BJ (cell line): ENCODE measurements at regions not wholly inside any gene's neighbourhood (a gene's known extent, or its start where the extent isn't known, plus 50 kb on each side); places are given as distances from the start of the nearest gene placed in this dataset.

Source experiments
- CTCF ChIA-PET: fragments of 350-600 bp; formaldehyde crosslinking; extraction: SDS; loops from one replicate; lab custom pipeline; 2021; ENCODE audit warnings: antibody characterized with exemption, inconsistent platforms; lab: Yijun Ruan, JAX
- POLR2A ChIA-PET: fragments of 300-600 bp; sonication (Branson Sonifier 250); formaldehyde crosslinking; extraction: SDS; loops from one replicate; lab custom pipeline; 2021; ENCODE audit warnings: antibody characterized with exemption; lab: Charles Lee
- DNase-seq: peaks from one replicate; pipeline ENCODE4 v3.0.0-alpha.2; 2011; ENCODE audit warnings: low read depth
- H3K27me3 ChIP-seq: 2 replicates; pipeline ENCODE4 v1.6.0; 2011; ENCODE audit warnings: low read length; ENCODE audit not compliant: control insufficient read depth, insufficient read depth
- H3K36me3 ChIP-seq: 2 replicates; pipeline ENCODE4 v1.5.1; 2011; ENCODE audit warnings: low read length; ENCODE audit not compliant: control insufficient read depth, insufficient read depth
- H3K4me3 ChIP-seq: 2 replicates; pipeline ENCODE4 v1.5.1; 2011; ENCODE audit warnings: low read depth, mild to moderate bottlenecking, control low read depth, low read length
- CTCF ChIP-seq: IDR thresholded peaks from 2 replicates; pipeline ENCODE4 v1.5.1; 2011; ENCODE audit warnings: low read depth, mild to moderate bottlenecking, control low read depth, inconsistent platforms, low read length, moderate library complexity; ENCODE audit not compliant: insufficient read depth

- no peak for DNase-seq
- H3K27me3 ChIP-seq, result no peaks in the 10 kb centered on the region
- no peak for TF ChIP-seq CTCF
- H3K36me3 ChIP-seq, result no peaks in the 10 kb centered on the region
- H3K4me3 ChIP-seq, result no peak overlapping the region
- CTCF ChIA-PET, result no interaction called here
- POLR2A ChIA-PET, result no interaction called here
These were observed 50.5 kb upstream of the FOXP2 start for GRCh38 chr7:114364151-114364550.

GRCh38 chr7:114363292-114363691, 51.3 kb upstream of the FOXP2 start:
- ChIA-PET POLR2A (no interaction called here), CTCF (no interaction called here)
- TF ChIP-seq CTCF, result no peak
- no peaks in the 10 kb centered on the region for H3K27me3 ChIP-seq
- no peak overlapping the region for H3K4me3 ChIP-seq
- DNase-seq, result no peak
- no peaks in the 10 kb centered on the region for H3K36me3 ChIP-seq

GRCh38 chr7:114358911-114359310, 55.7 kb upstream of the FOXP2 start:
- DNase-seq, result no peak
- CTCF ChIA-PET, result no interaction called here
- POLR2A ChIA-PET, result no interaction called here
- Histone ChIP-seq H3K36me3 (no peaks in the 10 kb centered on the region), H3K4me3 (no peak overlapping the region), H3K27me3 (no peaks in the 10 kb centered on the region)
- no peak for TF ChIP-seq CTCF

- CTCF ChIA-PET, result no interaction called here
- H3K27me3 ChIP-seq, result no peaks in the 10 kb centered on the region
- no peak overlapping the region for H3K4me3 ChIP-seq
- no peak for TF ChIP-seq CTCF
- no peaks in the 10 kb centered on the region for H3K36me3 ChIP-seq
- no peak for DNase-seq
- POLR2A ChIA-PET, result no interaction called here
These were observed 58.5 kb upstream of the FOXP2 start for GRCh38 chr7:114356133-114356532.

- Histone ChIP-seq H3K27me3 (no peaks in the 10 kb centered on the region), H3K36me3 (no peaks in the 10 kb centered on the region), H3K4me3 (no peak overlapping the region)
- ChIA-PET POLR2A (no interaction called here), CTCF (no interaction called here)
- no peak for DNase-seq
- no peak for TF ChIP-seq CTCF
These were observed 60.3 kb upstream of the FOXP2 start for GRCh38 chr7:114354306-114354705.
